NCI-H1105 treated with DMSO at 0.1 percent for 48 hours (cell line): ENCODE measurements at regions not wholly inside any gene's neighbourhood (a gene's known extent, or its start where the extent isn't known, plus 50 kb on each side); places are given as distances from the start of the nearest gene placed in this dataset.
A peak's percentile ranks its signal among the peaks of the same experiment; 100 is the strongest.
"Not testable (repeated sequence)": the region's sequence is repeated elsewhere in the genome, so short reads cannot be mapped to it uniquely, and the experiment has no call there.

Experiments used
- DNase-seq: peaks from one replicate; lab custom pipeline; 2025; lab: John Stamatoyannopoulos, UW

DNA sequence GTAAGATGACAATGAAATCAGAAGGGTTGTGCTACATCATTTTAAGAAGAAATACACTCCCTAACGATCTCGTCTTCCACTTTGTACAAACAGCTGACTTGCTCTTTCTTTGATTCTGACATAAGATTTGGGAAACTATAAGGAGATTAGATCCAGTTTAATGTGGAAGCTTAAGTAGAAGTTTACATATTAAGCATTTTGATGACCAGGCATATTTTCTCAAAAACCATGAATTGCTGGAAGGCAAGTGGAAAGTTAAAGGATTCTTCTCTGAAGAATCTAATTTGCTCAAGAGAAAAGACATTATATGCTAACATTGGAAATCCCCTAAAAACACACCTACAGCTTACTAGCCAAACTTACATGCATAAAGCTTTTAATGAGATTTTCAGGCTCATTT is 531.9 kb upstream of the PTPRD start:
- DNase-seq: no peak

DNA sequence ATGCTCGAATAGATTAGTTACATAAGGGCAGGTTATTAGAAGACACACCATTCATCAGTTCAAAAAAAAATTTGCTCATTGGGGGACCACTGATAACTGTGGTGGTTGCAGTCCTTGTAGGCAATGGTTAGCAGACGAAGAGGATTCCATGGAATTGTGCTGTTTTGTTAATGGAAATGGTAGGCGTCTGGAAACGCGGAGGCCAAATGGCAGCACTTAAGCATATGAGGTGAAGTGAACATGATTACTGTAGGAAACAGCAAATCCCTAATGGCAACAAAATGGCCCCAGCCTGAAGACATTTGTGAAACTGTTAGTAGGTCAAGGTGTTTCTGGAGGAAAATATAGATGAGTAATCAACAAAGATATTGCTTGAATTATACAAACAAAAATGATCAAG is 535.4 kb upstream of the PTPRD start:
- DNase-seq: no peak

GRCh38 chr9:11149065-11149464 is 536.3 kb upstream of the PTPRD start:
- no peak for DNase-seq

- no peak for DNase-seq
Measured at GRCh38 chr9:11158063-11158462, 545.3 kb upstream of the PTPRD start.

DNA sequence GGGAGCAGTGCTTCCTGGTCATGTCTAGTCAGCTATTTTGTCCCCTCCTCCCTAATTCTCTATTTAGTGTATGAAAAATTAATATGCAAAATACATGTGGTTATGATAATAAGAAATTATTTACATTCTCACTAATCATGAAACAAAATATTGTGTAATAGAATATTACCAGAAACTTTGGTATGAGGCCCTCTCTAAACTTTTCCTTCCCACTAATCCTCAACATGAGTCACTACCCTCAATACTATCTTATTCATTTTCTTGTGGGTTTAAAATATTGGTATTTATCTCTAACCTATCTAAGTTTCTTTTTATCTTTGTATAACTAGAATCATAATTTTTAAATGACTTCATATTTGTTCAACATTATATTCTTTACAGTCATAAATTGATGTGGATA is 545.9 kb upstream of the PTPRD start:
- DNase-seq: no peak

DNA sequence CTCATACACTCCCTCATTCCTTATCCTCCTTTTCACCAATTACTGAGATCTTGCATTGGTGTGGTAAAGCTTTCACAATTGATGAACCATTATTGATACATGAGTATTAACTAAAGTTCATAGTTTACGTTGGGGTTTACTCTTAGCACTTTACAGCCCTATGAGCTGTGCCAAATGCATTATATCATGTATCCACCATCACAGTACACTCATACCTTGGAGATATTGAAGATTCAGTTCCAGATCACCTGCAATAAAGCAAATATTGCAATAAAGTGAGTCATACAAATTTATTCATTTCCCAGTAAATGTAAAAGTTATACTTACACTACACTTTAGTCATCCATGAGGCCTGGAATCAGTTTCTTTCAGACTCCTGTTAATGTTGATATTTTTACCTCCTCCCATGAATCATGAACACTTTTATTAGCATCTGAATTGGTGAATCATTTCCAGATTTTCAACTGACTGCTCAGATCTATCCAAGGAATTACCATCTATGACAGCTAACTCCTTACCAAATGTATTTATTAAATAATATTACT is 546.6 kb upstream of the PTPRD start:
- no peak for DNase-seq

GRCh38 chr9:11163843-11164242 is 551.0 kb upstream of the PTPRD start:
- DNase-seq: no peak

GRCh38 chr9:11182001-11182400 is 569.2 kb upstream of the PTPRD start:
- no peak for DNase-seq

DNA sequence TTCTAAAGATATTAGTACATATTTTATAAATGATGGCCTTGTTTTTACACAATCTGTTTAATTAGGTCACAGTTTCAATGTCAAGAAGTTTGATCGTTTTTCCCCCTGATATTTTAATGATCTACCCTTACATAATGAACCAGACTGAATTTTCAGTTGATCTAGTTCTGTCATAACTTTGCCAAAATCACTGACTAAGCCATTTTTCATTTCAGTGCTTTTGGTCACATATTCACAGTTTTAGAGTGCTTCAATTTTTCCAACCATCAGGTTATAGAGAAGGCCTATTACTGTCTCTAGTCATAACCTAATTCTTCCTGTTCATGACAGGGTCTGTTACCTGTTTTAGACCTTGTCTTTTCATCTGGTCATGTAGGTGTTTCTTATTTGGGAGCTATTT is 577.9 kb upstream of the PTPRD start:
- no peak for DNase-seq

- DNase-seq: no peak
Measured at GRCh38 chr9:11192993-11193392, 580.2 kb upstream of the PTPRD start.

DNA sequence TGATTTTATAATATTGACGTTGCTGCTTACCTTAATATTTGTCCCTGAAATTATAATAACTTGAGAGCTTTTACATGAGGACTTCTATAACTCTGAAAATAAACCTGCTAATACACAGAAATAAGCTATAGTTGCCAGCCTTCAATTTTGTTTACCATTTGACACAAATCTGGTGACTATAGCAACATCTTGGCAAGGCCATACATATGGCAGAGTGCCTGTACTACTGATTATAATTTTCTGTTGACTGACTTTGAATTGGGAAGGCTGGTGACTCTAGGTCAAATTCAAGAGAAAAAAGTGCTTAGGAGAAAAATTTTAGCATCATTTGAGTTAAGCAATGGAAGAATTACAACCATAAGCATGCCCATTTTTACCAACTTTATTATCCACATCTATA is 581.4 kb upstream of the PTPRD start:
- DNase-seq: peak; percentile 87

- DNase-seq: not testable (repeated sequence)
Measured at GRCh38 chr9:11196840-11197365, 584.1 kb upstream of the PTPRD start.

- DNase-seq: no peak
Measured at GRCh38 chr9:11199335-11199734, 586.5 kb upstream of the PTPRD start.

GRCh38 chr9:11204521-11204920 is 591.7 kb upstream of the PTPRD start:
- no peak for DNase-seq

- no peak for DNase-seq
Measured at GRCh38 chr9:11206925-11207324, 594.1 kb upstream of the PTPRD start.

GRCh38 chr9:11233696-11234095 is 620.9 kb upstream of the PTPRD start:
- DNase-seq: no peak

- DNase-seq: no peak
Measured at GRCh38 chr9:11235061-11235460, 622.3 kb upstream of the PTPRD start.

DNA sequence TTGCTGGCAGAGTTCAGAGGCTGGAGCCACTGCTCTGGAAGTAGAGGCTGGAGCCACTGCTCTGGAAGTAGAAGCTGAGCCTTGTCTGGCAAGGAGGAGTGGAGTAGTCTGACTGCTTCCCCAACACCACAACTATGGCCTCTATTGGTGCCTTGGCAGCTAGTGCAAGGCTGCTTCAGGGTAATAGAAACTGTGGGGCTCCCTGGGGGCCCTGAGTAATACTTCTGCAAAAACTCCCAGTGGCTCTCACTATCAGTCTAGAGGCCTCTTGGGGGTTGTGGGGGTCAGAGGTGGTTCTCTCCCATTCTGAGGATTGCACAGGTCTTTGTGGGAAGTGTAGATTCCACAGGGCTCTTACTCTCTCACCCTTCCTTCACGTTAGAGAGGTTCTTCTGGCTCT is 629.0 kb upstream of the PTPRD start:
- DNase-seq: no peak

DNA sequence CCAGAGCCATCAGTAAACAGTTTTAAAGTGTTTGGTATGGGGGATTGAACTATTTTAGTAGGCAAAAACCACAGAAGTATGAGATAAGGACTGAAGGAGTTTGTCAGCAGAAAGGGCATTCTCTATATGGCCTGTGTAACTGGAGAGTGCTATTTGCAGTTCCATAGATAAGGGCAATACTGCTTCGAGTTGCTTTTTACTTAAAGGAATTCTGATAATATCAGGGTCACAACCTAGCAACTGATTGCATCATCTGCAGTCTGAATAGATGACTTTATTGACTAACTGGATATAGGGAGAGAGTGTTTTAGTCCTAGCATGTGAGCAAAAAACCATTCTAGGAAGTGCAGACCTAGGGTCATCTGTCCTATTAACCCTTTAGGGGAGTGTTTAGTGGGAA is 645.2 kb upstream of the PTPRD start:
- DNase-seq: no peak

GRCh38 chr9:11269036-11269435 is 656.2 kb upstream of the PTPRD start:
- DNase-seq: peak; percentile 4

DNA sequence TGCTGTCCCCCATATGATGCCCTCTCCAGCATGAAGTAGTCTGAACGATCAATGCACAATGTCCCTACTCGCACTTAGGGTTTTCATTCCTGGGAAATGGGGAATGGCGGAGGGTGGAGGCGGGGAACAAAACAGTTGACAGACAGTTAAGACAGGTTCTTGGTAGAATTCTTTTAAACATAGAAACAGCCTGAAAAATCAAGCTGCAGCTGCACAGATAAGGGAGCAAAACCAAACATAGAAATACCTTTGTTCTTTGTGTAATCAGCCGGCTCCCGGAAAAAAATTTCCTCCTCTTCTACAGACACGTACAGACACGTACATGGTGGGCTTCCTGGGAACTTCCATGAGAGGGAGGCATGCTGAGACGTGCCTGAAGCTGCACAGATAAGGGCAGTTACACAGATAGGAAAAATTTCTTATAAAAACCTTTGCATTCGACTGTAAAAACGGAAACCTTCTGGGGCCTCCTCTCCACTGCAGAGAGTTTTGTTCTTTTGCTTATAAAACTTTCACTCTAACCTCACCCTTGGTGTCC is 662.4 kb upstream of the PTPRD start:
- DNase-seq: peak; percentile 60

DNA sequence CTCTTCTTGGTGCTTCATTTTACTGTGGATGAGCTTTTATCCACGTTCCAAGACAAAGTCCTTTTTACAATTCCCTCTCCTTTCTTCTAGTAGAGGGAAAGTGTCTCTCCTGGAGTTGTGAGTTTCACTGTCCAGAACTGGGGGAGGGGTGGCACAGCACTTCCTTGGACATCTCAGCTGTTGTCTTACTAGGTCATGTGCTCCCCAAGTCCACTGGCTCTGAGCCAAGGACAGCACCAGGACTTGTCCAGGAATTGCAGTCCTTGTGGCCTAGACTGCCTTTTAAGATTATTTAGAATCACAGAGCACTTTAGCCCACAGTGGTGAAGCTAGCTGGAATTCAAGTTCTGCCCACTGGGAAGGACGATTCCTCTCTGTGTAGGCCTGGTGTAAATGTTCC is 700.2 kb upstream of the PTPRD start:
- DNase-seq: no peak

- peak; percentile 61 for DNase-seq
Measured at GRCh38 chr9:11318946-11319345, 706.1 kb upstream of the PTPRD start.

DNA sequence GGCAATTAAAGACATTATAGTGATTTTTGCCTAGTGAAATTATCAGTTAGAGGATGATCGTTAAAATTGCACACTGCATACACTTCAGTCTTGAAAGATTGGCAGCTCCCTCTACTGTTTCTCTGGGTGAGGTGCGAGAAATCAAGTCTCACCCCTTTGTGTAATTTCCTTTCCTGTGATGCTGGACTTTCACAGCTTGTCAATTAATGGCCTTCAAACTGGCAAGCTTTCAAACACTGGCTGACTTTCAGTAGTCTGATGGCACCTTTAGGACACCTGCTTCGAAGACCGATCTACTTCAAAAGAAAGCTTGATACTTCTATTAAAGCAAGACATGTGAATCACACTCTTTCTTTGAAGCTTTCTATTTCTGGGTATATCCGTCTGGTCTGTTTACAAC is 706.7 kb upstream of the PTPRD start:
- DNase-seq: peak; percentile 71
